Inflammatory macrophage treated with lipopolysaccharide for 4 hours (primary cell): ENCODE measurements at regions not wholly inside any gene's neighbourhood (a gene's known extent, or its start where the extent isn't known, plus 50 kb on each side); places are given as distances from the start of the nearest gene placed in this dataset.

ENCODE experiments used
- DNase-seq: peaks from one replicate; pipeline ENCODE4 v3.0.0-alpha.2; 2020

DNA sequence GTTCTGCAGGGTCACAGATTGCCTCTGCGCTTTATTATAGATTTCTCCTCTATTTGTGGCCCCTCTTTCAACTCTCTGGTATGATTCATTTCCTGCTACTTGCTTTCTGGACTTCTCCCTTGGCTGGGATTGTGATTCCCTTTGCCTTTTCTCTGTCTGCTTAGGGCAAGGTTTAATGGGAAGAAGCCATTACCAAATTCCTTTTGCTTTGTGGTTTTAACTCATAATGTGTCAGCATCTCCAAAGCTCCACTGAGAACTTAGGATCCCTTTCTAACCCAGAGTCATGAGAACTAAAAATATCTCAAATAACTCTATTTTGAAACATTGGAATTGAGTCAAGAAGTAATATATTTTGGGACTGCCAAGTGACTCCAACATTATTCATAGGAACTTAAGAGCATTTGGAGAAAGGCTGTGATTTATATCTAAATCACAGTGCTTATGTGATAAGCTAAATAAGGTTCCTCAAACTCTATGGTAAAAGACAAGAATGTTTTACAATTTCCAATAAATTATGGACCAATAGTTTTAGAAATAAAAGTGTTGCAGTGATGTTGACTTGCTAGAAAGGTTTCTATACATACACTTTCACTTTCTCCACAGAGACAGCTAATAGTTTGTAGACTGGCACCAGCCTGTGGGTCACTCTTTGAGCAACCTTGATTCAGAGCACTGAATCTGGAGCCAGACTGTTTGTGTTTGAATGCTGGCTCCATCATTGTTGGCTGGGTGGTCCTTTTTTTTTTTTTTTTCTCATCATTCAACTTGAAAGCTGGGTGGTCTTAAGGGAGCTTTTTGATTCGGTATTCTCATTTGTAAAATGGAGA is 93.9 kb downstream of the DACT1 start:
- DNase-seq, result peak; percentile 37

DNA sequence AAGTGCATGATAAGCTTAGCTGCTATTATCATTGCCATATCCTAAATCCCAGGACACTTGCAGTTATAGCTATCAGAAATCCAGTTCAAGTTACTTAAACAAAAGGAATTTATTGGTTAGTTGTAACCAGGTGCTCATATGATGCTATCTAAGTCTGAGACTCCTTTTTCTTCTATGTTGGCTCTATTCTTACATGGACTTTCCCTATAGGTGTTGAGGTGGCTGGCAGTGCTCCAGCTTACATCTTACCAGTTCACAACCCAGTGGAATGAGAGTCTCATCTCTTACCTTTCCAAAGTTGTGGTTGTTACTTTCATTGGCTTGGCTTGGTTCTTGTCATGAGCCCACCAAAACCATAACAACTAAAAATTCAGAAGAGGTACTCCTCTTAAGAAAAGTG is 94.6 kb downstream of the DACT1 start:
- DNase-seq, result no peak

DNA sequence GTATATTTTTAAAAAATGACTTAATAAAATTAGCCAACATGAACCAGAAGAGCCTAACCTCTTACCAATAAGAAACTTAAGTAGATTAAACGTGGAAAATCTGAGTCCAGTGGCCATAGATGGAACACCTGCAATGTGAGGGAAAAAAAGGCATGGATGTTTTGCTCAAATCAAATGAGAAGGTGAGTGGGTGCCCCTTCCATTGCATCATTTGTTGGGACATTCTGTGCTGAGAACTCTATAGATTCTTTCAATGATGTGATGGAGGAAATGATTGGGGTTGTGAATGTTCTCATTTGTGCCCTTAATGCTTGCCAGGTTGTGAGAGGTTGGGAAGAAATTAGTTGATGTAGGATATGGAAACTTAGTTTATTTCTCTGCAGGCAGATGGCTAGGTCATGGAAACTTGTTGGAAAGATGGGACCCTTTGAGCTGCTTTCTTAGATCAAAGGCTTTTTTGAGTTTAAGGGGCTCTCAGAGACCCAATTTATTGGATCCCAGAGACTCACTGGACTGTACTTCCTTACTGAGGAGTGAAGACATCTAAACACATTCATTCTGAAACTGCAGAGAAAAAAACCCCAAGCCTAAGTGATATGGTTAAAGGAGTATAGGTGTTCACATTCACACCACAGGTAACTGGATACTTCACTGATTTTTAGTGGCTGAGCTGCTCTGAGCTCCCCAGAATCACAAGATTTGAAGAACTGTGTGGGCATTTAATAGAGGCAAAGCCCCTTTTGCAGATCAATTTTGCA is 95.9 kb downstream of the DACT1 start:
- no peak for DNase-seq

DNA sequence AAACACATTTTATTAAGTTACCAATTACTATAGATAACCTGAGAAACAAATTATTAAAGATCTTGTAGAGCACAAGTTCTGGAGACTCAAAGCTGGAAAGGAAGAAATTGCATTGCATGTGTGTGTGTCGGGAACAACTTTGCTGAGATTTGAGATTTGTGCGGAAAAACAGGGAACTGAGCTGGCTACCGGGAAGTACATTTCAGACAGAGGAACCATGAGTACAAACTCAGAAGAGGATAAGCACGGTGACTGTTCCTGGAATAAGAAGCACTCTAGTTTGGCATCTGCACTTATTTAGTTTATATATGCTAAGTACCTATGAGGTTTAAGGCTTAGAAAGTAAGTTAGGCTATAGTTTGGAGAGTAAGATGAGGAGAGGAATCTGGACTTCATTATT is 97.8 kb downstream of the DACT1 start:
- peak; percentile 28 for DNase-seq

DNA sequence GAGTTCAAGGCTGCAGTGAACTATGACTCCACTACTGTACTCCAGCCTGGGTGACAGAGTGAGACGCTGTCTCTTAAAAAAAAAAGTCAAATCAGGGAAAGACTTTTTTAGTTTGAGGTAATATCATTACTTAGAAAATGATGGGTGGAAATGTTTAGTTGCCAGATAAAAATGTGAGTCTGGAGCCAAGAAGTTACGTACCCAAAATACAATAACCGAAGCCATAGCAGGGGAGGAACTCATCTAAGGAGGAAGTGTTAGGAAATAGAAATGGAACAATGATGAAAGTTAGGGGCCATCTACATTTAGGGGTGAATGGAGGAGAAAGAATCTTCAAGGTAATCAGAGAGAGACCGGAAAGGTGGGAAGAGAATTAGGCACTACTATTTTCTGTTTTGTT is 98.8 kb downstream of the DACT1 start:
- DNase-seq, result peak; percentile 31

GRCh38 chr14:58737511-58737910 is 99.7 kb downstream of the DACT1 start:
- DNase-seq, result no peak

DNA sequence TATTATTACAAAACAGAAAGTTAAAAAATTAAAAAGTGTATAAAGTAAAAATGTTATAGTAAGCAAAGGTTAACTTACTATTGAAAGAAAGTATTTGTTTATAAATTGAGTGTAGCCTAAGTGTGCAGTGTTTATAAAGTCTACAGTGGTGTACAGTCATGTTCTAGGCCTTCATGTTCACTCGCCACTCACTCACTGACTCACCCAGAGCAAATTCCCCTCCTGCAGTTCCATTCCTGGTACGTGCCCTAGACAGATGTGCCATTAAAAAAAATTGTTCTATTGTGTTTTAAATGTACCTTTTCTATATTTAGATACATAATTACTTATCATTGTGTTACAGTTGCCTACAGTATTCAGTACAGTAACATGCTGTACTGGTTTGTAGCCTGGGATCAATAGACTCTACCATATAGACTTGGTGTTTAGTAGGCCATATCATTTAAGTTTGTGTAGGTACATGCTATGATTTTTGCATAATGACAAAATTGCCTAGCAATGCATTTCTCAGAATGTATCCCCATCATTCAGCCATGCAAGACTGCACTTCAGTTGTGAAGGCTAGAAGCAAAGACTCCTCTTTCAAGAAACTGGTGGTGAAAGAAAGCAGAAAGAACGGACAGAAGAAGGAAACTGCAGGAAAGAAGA is 100.6 kb downstream of the DACT1 start:
- DNase-seq, result no peak

GRCh38 chr14:58738876-58739275 is 101.1 kb downstream of the DACT1 start:
- DNase-seq, result no peak

GRCh38 chr14:58739674-58740073 is 101.9 kb downstream of the DACT1 start:
- DNase-seq, result peak; percentile 54

GRCh38 chr14:58740379-58740935 is 102.7 kb downstream of the DACT1 start:
- DNase-seq, result no peak

DNA sequence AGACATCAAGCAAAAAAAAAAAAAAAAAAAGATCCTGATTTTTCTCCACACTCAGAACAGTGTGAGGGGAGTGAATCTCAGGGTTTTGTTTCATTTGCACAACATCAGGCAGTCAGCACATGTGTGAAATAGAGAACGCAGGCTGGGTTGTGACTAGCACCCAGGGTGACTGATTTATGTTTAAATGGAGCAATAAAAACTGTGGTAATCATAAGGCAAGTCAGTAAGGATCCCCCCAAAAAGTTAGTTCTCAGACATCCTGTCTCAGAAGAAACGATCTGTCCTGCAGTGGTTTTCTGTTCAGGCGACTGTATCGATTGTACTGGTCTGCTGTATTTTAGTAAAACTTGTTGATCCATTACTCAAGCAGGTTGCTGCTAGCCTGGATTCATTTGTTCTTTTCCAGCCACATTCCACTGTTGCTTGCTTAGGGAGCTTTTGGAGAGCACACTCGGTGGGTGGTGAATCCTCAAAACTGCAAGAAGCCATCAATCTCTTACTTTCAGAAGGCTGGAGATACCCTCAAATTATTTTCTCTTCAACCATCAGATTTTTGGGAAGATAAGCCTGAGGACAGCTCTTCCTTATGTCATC is 107.1 kb downstream of the DACT1 start:
- no peak for DNase-seq

DNA sequence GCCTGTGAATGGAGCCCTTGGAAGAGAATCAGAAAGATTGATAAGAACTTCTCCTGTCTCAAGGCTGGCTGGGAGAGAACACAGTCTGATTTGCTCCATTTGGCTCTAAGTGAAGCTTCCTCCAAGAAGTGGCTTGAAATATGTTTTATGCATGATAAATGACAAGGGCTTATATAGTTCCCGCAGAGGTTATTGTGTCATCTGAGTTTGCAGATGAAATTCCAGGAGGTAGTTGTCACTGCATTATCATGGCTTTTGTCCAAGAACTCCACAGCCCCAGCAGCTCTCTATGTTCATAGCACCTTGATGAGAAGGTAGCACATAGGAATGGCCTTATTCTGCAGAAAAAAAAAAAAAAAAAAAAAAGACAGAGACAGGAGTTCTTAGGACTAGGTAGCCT is 108.5 kb downstream of the DACT1 start:
- DNase-seq, result no peak

- DNase-seq, result no peak
Observed at GRCh38 chr14:58746701-58747100, 108.9 kb downstream of the DACT1 start.

GRCh38 chr14:58747181-58747580 is 109.4 kb downstream of the DACT1 start:
- DNase-seq, result peak; percentile 92

GRCh38 chr14:58748251-58748650 is 110.5 kb downstream of the DACT1 start:
- DNase-seq, result peak; percentile 37

DNA sequence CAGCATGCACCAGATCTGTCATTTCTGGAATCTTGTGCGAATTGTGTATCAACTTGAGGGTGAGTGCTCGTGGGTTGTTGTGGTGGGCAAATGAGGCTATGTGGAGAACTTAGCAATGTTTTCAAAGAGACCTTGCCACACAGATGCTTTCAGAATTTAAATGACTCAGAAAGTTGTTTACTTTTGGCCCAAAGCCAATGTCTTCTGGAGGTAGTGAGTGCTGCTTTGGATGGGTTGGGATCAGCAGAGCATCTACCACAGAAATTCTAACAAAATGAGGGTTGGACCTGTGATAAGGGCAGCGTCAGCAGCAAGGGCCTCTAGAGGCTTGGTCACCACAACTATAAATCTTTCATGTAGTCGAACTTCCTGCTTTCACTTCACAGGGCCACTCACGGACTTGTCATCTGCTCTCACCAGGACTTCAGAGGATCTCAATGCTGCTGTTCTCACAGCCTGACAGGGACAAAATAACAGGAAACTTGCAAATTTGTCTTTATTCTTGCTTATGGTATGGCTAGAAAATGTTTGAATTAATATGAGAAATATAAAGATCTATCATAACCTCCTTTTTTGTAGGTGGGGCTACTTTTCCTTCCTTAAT is 111.4 kb downstream of the DACT1 start:
- peak; percentile 84 for DNase-seq

DNA sequence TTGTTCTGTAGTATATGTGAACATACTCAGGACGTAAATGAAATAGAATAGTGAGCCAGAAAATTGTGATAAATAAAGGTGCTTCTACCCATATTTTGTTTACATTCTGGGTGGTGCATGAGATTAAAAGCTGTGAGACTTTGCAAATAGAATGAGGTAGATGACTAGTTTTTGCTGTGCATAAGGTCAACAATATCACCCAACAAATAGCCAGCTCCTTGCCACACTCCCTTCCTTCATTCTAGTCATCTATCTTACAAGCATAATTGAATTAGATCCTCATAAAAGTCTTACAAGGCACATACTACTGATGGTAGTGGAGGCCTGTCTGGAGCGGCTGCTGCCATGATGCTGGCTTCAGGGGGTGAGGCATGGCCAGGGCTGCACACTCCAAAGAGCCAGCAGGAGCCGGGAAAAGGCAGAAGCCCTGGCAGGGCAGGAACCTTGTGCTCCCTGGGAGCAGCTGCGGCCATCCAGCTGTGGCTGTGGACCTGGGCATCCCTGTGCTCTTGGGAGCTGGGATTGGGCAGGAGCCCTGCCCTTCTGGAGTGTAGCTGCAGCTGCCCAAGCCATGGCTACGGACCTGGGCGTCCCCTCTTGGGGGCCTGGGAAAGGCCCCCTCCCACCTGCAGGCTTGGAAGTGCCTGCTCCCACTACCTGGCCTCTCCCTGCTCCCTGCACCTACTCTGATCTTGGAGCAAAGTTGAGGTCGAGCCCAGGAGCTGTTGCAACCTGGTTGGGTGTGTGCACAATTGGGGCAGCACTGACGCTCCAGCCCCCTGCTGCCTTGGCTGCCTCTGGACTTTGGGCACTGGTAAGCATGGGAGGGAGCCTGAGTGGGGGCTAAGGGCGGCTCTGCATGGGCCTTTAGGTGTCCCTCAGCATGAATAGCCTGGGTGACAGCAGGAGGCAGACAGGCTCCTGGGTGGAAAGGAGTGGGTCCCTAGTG is 112.8 kb downstream of the DACT1 start:
- DNase-seq, result no peak

- DNase-seq, result no peak
Observed at GRCh38 chr14:58751788-58752187, 114.0 kb downstream of the DACT1 start.

GRCh38 chr14:58752289-58752688 is 114.5 kb downstream of the DACT1 start:
- no peak for DNase-seq

DNA sequence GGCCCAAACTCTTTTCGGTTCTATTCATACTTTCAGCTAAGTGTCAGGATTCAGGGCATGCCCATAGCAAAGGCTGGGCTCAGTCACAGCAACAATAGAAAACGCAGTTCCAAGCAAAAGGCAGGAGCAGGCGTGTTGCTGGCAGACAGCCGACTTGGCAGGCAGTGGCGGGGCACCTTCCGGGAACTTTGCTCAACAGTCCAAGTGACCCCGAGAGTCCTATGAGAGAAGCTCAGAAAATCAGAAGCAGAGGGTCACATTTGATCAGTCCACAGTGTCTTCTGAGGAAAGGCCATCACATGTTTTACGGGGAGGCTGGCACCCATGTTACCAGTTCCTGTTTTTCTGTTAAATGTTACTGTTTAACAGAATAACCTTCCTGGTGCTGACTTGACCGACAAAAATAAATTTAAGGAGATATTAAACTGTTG is 115.0 kb downstream of the DACT1 start:
- DNase-seq, result peak; percentile 78
